ENCODE measurements at regions not wholly inside any gene's neighbourhood (a gene's known extent, or its start where the extent isn't known, plus 50 kb on each side); places are given as distances from the start of the nearest gene placed in this dataset.

DNA sequence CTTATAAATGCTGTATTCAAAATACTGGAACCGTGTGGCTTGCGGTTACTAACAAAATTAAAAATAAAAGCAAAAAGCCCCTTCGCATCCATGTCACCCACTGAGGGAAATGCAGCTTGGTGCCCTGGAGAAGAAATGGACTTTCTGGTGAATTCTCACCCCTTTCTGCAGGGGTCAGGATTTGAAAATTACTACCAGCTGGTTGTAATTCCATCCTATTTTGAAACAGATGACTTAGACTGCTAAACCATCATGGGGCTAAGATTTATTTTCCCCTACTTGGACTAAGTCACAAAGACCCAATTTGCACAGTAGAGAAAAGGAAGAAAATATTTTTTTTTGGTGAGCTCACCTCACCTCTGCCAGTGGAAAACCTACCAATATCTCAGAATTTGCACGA, 111.4 kb upstream of the MYOCD start (continued):
- TF ChIP-seq, protein P1, sequence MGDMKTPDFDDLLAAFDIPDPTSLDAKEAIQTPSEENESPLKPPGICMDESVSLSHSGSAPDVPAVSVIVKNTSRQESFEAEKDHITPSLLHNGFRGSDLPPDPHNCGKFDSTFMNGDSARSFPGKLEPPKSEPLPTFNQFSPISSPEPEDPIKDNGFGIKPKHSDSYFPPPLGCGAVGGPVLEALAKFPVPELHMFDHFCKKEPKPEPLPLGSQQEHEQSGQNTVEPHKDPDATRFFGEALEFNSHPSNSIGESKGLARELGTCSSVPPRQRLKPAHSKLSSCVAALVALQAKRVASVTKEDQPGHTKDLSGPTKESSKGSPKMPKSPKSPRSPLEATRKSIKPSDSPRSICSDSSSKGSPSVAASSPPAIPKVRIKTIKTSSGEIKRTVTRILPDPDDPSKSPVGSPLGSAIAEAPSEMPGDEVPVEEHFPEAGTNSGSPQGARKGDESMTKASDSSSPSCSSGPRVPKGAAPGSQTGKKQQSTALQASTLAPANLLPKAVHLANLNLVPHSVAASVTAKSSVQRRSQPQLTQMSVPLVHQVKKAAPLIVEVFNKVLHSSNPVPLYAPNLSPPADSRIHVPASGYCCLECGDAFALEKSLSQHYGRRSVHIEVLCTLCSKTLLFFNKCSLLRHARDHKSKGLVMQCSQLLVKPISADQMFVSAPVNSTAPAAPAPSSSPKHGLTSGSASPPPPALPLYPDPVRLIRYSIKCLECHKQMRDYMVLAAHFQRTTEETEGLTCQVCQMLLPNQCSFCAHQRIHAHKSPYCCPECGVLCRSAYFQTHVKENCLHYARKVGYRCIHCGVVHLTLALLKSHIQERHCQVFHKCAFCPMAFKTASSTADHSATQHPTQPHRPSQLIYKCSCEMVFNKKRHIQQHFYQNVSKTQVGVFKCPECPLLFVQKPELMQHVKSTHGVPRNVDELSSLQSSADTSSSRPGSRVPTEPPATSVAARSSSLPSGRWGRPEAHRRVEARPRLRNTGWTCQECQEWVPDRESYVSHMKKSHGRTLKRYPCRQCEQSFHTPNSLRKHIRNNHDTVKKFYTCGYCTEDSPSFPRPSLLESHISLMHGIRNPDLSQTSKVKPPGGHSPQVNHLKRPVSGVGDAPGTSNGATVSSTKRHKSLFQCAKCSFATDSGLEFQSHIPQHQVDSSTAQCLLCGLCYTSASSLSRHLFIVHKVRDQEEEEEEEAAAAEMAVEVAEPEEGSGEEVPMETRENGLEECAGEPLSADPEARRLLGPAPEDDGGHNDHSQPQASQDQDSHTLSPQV (IDR thresholded peaks at IDR 0.05), result no peak

DNA sequence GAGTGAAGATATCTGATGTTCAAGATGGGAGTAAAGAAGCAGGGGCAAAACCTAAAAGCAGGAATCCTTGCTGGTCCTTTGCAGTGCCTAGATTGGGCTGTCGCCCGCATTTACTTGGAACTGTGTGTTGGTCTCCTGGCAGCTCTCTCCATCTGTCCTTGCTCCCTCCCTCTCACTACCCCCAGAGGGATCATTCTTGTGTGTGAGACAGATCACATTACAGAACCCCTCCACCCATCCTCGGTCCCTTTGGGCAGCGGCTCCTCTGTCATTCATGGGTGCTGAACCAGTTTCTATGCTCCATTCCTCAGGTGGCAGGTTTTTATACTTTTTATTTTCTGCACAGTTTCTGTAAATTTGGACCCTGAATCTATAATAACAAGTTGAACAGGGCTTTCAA, 99.4 kb upstream of the MYOCD start:
- intact Hi-C loops (cut with micrococcal nuclease; ENCODE audit: unreplicated experiment), result no loop called here
- H3K4me3 ChIP-seq, result no peak overlapping the region
- SMC1A ChIA-PET (ENCODE audit: uncharacterized antibody, unreplicated experiment), result interaction anchor here (0.7 to 1.3 kb wide), 2 partner anchors 18 to 107 kb away, joined by 3 read pairs; no protein-coding TSS in a partner anchor
- H3K4me2 ChIP-seq (ENCODE audit: control insufficient read depth, insufficient read depth), result no peak overlapping the region
- H3K9me3 ChIP-seq (replicated peaks; ENCODE audit: control insufficient read depth, insufficient read depth, low read length), result no peaks in the 10 kb centered on the region
- no peak overlapping the region for H3K27ac ChIP-seq (ENCODE audit: control insufficient read depth, insufficient read depth)
- POLR2A ChIA-PET, result no interaction called here
- 92% methylated on average over 4 of the region's 4 CpGs for WGBS (ENCODE audit: insufficient coverage, insufficient replicate concordance, low lambda C conversion rate, missing lambda C conversion rate)
- ATAC-seq (no peak), FAIRE-seq (no peak), DNase-seq (ENCODE audit: low read depth, low spot score) (no peak)
- BruUV-seq (replicated peaks), result no TSS peak
- no peaks in the 10 kb centered on the region for H3K36me3 ChIP-seq (ENCODE audit: control insufficient read depth in 2 of 2, insufficient read depth in 2 of 2, low read length in 1 of 2)
- CTCF ChIA-PET, result interaction anchor here (0.6 kb wide), 1 partner anchor 309 kb away, joined by 3 read pairs; no protein-coding TSS in a partner anchor
- H3K27me3 ChIP-seq (replicated peaks in 1 of 2; ENCODE audit: control insufficient read depth in 2 of 2, insufficient read depth in 2 of 2, low read length in 1 of 2), result no peaks in the 10 kb centered on the region
- no peaks in the 10 kb centered on the region for H3K79me2 ChIP-seq (ENCODE audit: control insufficient read depth, insufficient read depth, low read length)
- in situ Hi-C loops (cut with MboI), result no loop called here
- RAD21 ChIA-PET (ENCODE audit: unreplicated experiment), result no interaction called here
- H4K20me1 ChIP-seq (ENCODE audit: control insufficient read depth, insufficient read depth), result no peaks in the 10 kb centered on the region
- H3K4me1 ChIP-seq (ENCODE audit: control insufficient read depth, insufficient read depth, low read length), result no peaks in the 10 kb centered on the region; the same call in 1 of the 2 replicates
- TF ChIP-seq CBX5 (IDR thresholded peaks at IDR 0.05; ENCODE audit: low read depth), result no peak
- TF ChIP-seq PML (IDR thresholded peaks at IDR 0.05; ENCODE audit: low read length), result no peak
- TF ChIP-seq, protein P2, sequence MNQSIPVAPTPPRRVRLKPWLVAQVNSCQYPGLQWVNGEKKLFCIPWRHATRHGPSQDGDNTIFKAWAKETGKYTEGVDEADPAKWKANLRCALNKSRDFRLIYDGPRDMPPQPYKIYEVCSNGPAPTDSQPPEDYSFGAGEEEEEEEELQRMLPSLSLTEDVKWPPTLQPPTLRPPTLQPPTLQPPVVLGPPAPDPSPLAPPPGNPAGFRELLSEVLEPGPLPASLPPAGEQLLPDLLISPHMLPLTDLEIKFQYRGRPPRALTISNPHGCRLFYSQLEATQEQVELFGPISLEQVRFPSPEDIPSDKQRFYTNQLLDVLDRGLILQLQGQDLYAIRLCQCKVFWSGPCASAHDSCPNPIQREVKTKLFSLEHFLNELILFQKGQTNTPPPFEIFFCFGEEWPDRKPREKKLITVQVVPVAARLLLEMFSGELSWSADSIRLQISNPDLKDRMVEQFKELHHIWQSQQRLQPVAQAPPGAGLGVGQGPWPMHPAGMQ (IDR thresholded peaks at IDR 0.05; ENCODE audit: borderline replicate concordance), result no peak
- no peak for TF ChIP-seq JUND (IDR thresholded peaks at IDR 0.05; ENCODE audit: low read depth, low read length)
- TF ChIP-seq TCF7 (IDR thresholded peaks at IDR 0.05; ENCODE audit: borderline replicate concordance), result no peak
- TF ChIP-seq PAX5 (IDR thresholded peaks at IDR 0.05; ENCODE audit: borderline replicate concordance, low read depth, low read length), result no peak
- TF ChIP-seq, protein P3, sequence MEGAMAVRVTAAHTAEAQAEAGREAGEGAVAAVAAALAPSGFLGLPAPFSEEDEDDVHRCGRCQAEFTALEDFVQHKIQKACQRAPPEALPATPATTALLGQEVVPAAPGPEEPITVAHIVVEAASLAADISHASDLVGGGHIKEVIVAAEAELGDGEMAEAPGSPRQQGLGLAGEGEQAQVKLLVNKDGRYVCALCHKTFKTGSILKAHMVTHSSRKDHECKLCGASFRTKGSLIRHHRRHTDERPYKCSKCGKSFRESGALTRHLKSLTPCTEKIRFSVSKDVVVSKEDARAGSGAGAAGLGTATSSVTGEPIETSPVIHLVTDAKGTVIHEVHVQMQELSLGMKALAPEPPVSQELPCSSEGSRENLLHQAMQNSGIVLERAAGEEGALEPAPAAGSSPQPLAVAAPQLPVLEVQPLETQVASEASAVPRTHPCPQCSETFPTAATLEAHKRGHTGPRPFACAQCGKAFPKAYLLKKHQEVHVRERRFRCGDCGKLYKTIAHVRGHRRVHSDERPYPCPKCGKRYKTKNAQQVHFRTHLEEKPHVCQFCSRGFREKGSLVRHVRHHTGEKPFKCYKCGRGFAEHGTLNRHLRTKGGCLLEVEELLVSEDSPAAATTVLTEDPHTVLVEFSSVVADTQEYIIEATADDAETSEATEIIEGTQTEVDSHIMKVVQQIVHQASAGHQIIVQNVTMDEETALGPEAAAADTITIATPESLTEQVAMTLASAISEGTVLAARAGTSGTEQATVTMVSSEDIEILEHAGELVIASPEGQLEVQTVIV (IDR thresholded peaks at IDR 0.05; ENCODE audit: borderline replicate concordance, partially characterized antibody), result no peak
- TF ChIP-seq EED (IDR thresholded peaks at IDR 0.05; ENCODE audit: low read depth), result no peak
- TF ChIP-seq, protein P4, sequence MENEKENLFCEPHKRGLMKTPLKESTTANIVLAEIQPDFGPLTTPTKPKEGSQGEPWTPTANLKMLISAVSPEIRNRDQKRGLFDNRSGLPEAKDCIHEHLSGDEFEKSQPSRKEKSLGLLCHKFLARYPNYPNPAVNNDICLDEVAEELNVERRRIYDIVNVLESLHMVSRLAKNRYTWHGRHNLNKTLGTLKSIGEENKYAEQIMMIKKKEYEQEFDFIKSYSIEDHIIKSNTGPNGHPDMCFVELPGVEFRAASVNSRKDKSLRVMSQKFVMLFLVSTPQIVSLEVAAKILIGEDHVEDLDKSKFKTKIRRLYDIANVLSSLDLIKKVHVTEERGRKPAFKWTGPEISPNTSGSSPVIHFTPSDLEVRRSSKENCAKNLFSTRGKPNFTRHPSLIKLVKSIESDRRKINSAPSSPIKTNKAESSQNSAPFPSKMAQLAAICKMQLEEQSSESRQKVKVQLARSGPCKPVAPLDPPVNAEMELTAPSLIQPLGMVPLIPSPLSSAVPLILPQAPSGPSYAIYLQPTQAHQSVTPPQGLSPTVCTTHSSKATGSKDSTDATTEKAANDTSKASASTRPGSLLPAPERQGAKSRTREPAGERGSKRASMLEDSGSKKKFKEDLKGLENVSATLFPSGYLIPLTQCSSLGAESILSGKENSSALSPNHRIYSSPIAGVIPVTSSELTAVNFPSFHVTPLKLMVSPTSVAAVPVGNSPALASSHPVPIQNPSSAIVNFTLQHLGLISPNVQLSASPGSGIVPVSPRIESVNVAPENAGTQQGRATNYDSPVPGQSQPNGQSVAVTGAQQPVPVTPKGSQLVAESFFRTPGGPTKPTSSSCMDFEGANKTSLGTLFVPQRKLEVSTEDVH (IDR thresholded peaks at IDR 0.05; ENCODE audit: low read depth, partially characterized antibody), result no peak
- no peak overlapping the region for H2AFZ ChIP-seq (ENCODE audit: control insufficient read depth, low read depth, low read length)
- no peak overlapping the region for H3K9ac ChIP-seq (ENCODE audit: control insufficient read depth, insufficient read depth, low read length)

All from GM12878 (cell line).